MM.1S (cell line): ENCODE measurements at regions not wholly inside any gene's neighbourhood (a gene's known extent, or its start where the extent isn't known, plus 50 kb on each side); places are given as distances from the start of the nearest gene placed in this dataset.

Experiments
- EZH2 ChIP-seq: fragments of 300-600 bp; sonication (generic); optimal IDR thresholded peaks from 2 replicates; pipeline ENCODE3; 2017; ENCODE audit warnings: low read depth, mild to moderate bottlenecking, antibody characterized with exemption, low read length, mixed read lengths
- TF ChIP-seq, protein P1 (sequence below): fragments of 300-600 bp; sonication (generic); IDR thresholded peaks from 2 replicates; pipeline ENCODE4 v1.5.1; 2016; ENCODE audit warnings: antibody characterized with exemption, low read length, mixed read lengths

DNA sequence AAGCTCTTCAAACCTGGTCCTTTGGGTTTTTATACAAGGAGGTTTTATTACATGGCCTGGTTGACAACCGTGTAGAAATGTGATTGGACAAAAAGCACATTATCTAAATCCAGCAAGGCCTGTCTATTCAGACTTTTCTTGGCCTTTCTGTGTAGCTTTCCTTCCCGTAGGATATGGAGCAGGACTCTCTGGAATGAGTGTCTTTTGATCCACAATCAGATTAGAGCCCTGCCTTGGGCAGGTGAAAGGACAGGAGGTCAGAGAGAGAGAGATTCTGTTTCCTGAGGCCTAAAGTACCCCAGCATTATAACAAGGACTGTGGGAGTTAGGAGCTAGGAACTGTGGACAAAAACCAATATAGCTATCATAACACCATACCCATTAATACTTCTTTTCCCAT is 375.5 kb upstream of the RGS6 start:
- TF ChIP-seq, protein P1, sequence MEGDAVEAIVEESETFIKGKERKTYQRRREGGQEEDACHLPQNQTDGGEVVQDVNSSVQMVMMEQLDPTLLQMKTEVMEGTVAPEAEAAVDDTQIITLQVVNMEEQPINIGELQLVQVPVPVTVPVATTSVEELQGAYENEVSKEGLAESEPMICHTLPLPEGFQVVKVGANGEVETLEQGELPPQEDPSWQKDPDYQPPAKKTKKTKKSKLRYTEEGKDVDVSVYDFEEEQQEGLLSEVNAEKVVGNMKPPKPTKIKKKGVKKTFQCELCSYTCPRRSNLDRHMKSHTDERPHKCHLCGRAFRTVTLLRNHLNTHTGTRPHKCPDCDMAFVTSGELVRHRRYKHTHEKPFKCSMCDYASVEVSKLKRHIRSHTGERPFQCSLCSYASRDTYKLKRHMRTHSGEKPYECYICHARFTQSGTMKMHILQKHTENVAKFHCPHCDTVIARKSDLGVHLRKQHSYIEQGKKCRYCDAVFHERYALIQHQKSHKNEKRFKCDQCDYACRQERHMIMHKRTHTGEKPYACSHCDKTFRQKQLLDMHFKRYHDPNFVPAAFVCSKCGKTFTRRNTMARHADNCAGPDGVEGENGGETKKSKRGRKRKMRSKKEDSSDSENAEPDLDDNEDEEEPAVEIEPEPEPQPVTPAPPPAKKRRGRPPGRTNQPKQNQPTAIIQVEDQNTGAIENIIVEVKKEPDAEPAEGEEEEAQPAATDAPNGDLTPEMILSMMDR = no peak
- TF ChIP-seq EZH2 = no peak
